Right lobe of liver (tissue), 6 donors: ENCODE measurements at regions not wholly inside any gene's neighbourhood (a gene's known extent, or its start where the extent isn't known, plus 50 kb on each side); places are given as distances from the start of the nearest gene placed in this dataset.

Experiments used
- ATAC-seq, 4 donors: fragments of 200-7000 bp; cut with Tn5 transposase; one replicate each; pipeline ENCODE4 v1.9.1; 2020; ENCODE audit warnings: mild to moderate bottlenecking in 4 of 4, moderate library complexity in 4 of 4
- DNase-seq, 3 donors: peaks; one replicate each; pipeline ENCODE4 v3.0.0-alpha.2; 2020
- H3K27ac ChIP-seq, 3 donors: fragments of 200-600 bp; one replicate each; pipeline ENCODE4 v1.8.0; 2022
- H3K27me3 ChIP-seq, 2 donors: fragments of 200-600 bp; one replicate each; pipeline ENCODE4 v1.8.0; 2022
- H3K36me3 ChIP-seq, 4 donors: fragments of 200-600 bp; sonication (generic) in 1 of 4; one replicate each; pipeline versions ENCODE4 v1.5.1 to v1.8.0; 2017 to 2022; ENCODE audit warnings: control low read depth in 1 of 4
- H3K4me1 ChIP-seq, 4 donors: fragments of 200-600 bp; sonication (generic) in 1 of 4; one replicate each; pipeline versions ENCODE4 v1.5.1 to v1.8.0; 2017 to 2022; ENCODE audit warnings: control low read depth in 1 of 4
- H3K4me3 ChIP-seq, 3 donors: fragments of 200-600 bp; one replicate each; pipeline ENCODE4 v1.8.0; 2022
- H3K9me3 ChIP-seq, 4 donors: fragments of 200-600 bp; sonication (generic) in 1 of 4; one replicate each; pipeline versions ENCODE4 v1.5.1 to v1.8.0; 2017 to 2022; ENCODE audit warnings: control low read depth in 1 of 4
- POLR2A ChIP-seq: fragments of 450-650 bp; IDR thresholded peaks from one replicate; pipeline ENCODE4 v1.6.1; 2017; ENCODE audit warnings: antibody characterized with exemption, mild to moderate bottlenecking
- WGBS: methylation state at CpG from one replicate; pipeline ENCODE4 v1.1.6; 2018; ENCODE audit warnings: low coverage, low lambda C conversion rate; ENCODE audit not compliant: insufficient coverage; ENCODE audit errors: missing lambda C conversion rate; 5-methylcytosine and 5-hydroxymethylcytosine counted together
- intact Hi-C, 2 donors: fragments of 100-400 bp; cut with DNase I; formaldehyde crosslinking; loops; one replicate each; pipeline versions ENCODE4 v1.11.2 to v1.14.1; 2022
- TF ChIP-seq, protein P1 (sequence below), 4 donors: fragments of 200-600 bp in 3 of 4; fragments of 450-650 bp in 1 of 4; IDR thresholded peaks; one replicate each; pipeline versions ENCODE4 v1.5.1 to v1.8.0; 2016 to 2022; ENCODE audit warnings: antibody characterized with exemption in 4 of 4, mild to moderate bottlenecking in 2 of 4
- donor health status: DM: no; HTN: yes; CAD: no.
- donor health status: DM: no; HTN: no; CAD: no.
- donor health status: DM: no; HTN: no; CAD: no.
- donor health status: DM: no; HTN: yes; CAD: no.
- donor health status: DM: no; HTN: yes; CAD: no.

GRCh38 chr13:70960841-70961443 is 852.7 kb upstream of the KLHL1 start:
- no peaks in the 10 kb centered on the region for H3K27me3 ChIP-seq
- ATAC-seq, result peak in 3 of 4 donors; percentile 42 to 47 (median 42)
- H3K9me3 ChIP-seq, result no peaks in the 10 kb centered on the region
- H3K27ac ChIP-seq, result no peak overlapping the region
- DNase-seq, result no peak
- 26% methylated on average over 9 of the region's 9 CpGs for WGBS
- H3K4me1 ChIP-seq, result no peaks in the 10 kb centered on the region
- no peak overlapping the region for H3K4me3 ChIP-seq
- H3K36me3 ChIP-seq, result no peaks in the 10 kb centered on the region
- TF ChIP-seq, protein P1, sequence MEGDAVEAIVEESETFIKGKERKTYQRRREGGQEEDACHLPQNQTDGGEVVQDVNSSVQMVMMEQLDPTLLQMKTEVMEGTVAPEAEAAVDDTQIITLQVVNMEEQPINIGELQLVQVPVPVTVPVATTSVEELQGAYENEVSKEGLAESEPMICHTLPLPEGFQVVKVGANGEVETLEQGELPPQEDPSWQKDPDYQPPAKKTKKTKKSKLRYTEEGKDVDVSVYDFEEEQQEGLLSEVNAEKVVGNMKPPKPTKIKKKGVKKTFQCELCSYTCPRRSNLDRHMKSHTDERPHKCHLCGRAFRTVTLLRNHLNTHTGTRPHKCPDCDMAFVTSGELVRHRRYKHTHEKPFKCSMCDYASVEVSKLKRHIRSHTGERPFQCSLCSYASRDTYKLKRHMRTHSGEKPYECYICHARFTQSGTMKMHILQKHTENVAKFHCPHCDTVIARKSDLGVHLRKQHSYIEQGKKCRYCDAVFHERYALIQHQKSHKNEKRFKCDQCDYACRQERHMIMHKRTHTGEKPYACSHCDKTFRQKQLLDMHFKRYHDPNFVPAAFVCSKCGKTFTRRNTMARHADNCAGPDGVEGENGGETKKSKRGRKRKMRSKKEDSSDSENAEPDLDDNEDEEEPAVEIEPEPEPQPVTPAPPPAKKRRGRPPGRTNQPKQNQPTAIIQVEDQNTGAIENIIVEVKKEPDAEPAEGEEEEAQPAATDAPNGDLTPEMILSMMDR (IDR thresholded peaks at IDR 0.05), result peak; percentile 35 to 68 (median 55)
- TF ChIP-seq POLR2A, result no peak
- intact Hi-C loops, result no loop called here

- intact Hi-C loops, result no loop called here
- DNase-seq, result no peak
- WGBS, result 74% methylated on average over 4 of the region's 4 CpGs
- H3K27ac ChIP-seq, result no peak overlapping the region
- H3K9me3 ChIP-seq, result no peaks in the 10 kb centered on the region
- TF ChIP-seq, protein P1 (IDR thresholded peaks at IDR 0.05), result no peak
- TF ChIP-seq POLR2A, result no peak
- H3K27me3 ChIP-seq, result no peaks in the 10 kb centered on the region
- H3K36me3 ChIP-seq, result no peaks in the 10 kb centered on the region
- no peak for ATAC-seq
- H3K4me3 ChIP-seq, result no peak overlapping the region
- H3K4me1 ChIP-seq, result no peaks in the 10 kb centered on the region
These were observed 851.0 kb upstream of the KLHL1 start for GRCh38 chr13:70959035-70959775.

- no peak for DNase-seq
- no peaks in the 10 kb centered on the region for H3K36me3 ChIP-seq
- H3K4me1 ChIP-seq, result no peaks in the 10 kb centered on the region
- H3K27ac ChIP-seq, result no peak overlapping the region
- ATAC-seq, result no peak
- 36% methylated on average over 1 of the region's 1 CpG for WGBS
- no peak for TF ChIP-seq POLR2A
- TF ChIP-seq, protein P1 (IDR thresholded peaks at IDR 0.05), result no peak
- no peaks in the 10 kb centered on the region for H3K27me3 ChIP-seq
- no peaks in the 10 kb centered on the region for H3K9me3 ChIP-seq
- H3K4me3 ChIP-seq, result no peak overlapping the region
- intact Hi-C loops, result no loop called here
These were observed 847.6 kb upstream of the KLHL1 start for GRCh38 chr13:70955887-70956286.

DNA sequence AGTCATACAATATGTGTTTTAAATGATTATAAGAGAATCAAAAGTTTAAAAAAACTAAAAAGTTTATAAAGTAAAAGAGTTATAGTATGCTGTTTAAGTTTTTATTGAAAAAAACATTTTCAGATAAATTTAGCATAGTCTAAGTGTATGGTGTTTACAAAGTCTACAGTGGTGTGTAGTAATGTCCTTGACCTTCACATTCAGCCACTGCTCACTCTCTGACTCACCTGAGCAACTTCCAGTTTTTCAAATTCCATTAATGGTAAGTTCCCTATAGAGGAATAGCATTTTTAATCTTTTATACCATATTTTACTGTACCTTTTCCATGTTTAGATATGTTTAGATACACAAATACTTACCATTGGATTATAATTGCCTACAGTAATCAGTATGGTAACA is 842.4 kb upstream of the KLHL1 start:
- no peak for DNase-seq
- TF ChIP-seq, protein P1 (IDR thresholded peaks at IDR 0.05), result no peak
- no peak for TF ChIP-seq POLR2A
- no peaks in the 10 kb centered on the region for H3K36me3 ChIP-seq

More for the DNA sequence above, 842.4 kb upstream of the KLHL1 start:
- H3K27me3 ChIP-seq, result no peaks in the 10 kb centered on the region
- no peak overlapping the region for H3K27ac ChIP-seq
- intact Hi-C loops, result no loop called here
- no peak for ATAC-seq
- H3K4me1 ChIP-seq, result no peaks in the 10 kb centered on the region
- no peak overlapping the region for H3K4me3 ChIP-seq
- no peaks in the 10 kb centered on the region for H3K9me3 ChIP-seq
